IMR-90 (cell line): ENCODE measurements at regions not wholly inside any gene's neighbourhood (a gene's known extent, or its start where the extent isn't known, plus 50 kb on each side); places are given as distances from the start of the nearest gene placed in this dataset.

Experiments used
- ATAC-seq: fragments of 200-7000 bp; cut with Tn5 transposase; 2 replicates; pipeline ENCODE4 v1.9.1; 2020; ENCODE audit warnings: low read depth, mild to moderate bottlenecking, moderate library complexity
- BruUV-seq: library from RNA; stranded (reverse); fragments of 400-500 nt; replicated peaks from 2 replicates; lab custom pipeline; 2021; lab: Mats Ljungman, UMichigan
- CTCF ChIA-PET: fragments of 300-600 bp; formaldehyde crosslinking; extraction: SDS; loops from one replicate; lab custom pipeline; 2021; ENCODE audit warnings: antibody characterized with exemption; lab: Yijun Ruan, JAX
- POLR2A ChIA-PET: fragments of 300-600 bp; sonication (Branson Sonifier 250); formaldehyde crosslinking; loops from one replicate; lab custom pipeline; 2022; ENCODE audit warnings: antibody characterized with exemption; ENCODE audit not compliant: unreplicated experiment; lab: Charles Lee
- DNase-seq: peaks from one replicate; pipeline ENCODE4 v3.0.0; 2013
- H2AFZ ChIP-seq: replicated peaks from 2 replicates; pipeline ENCODE3; 2013; ENCODE audit warnings: low read length, mild to moderate bottlenecking; ENCODE audit not compliant: poor library complexity
- H2AK5ac ChIP-seq: 2 replicates; pipeline ENCODE4 v1.6.1; 2013; ENCODE audit warnings: low read depth, low read length, inconsistent platforms
- H2AK9ac ChIP-seq: replicated peaks from 2 replicates; pipeline ENCODE3; 2013; ENCODE audit warnings: mild to moderate bottlenecking, low read depth, low read length, moderate library complexity; ENCODE audit not compliant: poor library complexity
- H2BK120ac ChIP-seq: 2 replicates; pipeline ENCODE4 v1.6.1; 2013; ENCODE audit warnings: low read depth, low read length, inconsistent platforms
- H2BK15ac ChIP-seq: 3 replicates; pipeline ENCODE4 v1.6.1; 2013; ENCODE audit warnings: low read depth, low read length, inconsistent platforms
- H2BK20ac ChIP-seq: 2 replicates; pipeline ENCODE4 v1.6.1; 2013; ENCODE audit warnings: low read depth, mild to moderate bottlenecking, inconsistent platforms, low read length, moderate library complexity
- H2BK5ac ChIP-seq: 2 replicates; pipeline ENCODE4 v1.6.1; 2013; ENCODE audit warnings: mild to moderate bottlenecking, low read depth, low read length, inconsistent platforms; ENCODE audit not compliant: poor library complexity, severe bottlenecking
- H3K14ac ChIP-seq: replicated peaks from 2 replicates; pipeline ENCODE4 v1.6.1; 2013; ENCODE audit warnings: low read depth, low read length, inconsistent platforms
- H3K18ac ChIP-seq: 2 replicates; pipeline ENCODE4 v1.6.1; 2013; ENCODE audit warnings: low read depth, low read length, control low read depth
- H3K23ac ChIP-seq: 2 replicates; pipeline ENCODE4 v1.6.1; 2013; ENCODE audit warnings: low read depth, low read length, inconsistent platforms
- H3K27ac ChIP-seq: 2 replicates; pipeline ENCODE4 v1.5.1; 2013; ENCODE audit warnings: mild to moderate bottlenecking, control low read depth, low read length; ENCODE audit not compliant: insufficient read depth
- H3K27me3 ChIP-seq: 2 replicates; pipeline ENCODE4 v1.6.1; 2013; ENCODE audit warnings: low read length; ENCODE audit not compliant: control insufficient read depth, insufficient read depth
- H3K36me3 ChIP-seq: 2 replicates; pipeline ENCODE4 v1.6.1; 2013; ENCODE audit warnings: low read length, mixed read lengths; ENCODE audit not compliant: control insufficient read depth, insufficient read depth
- H3K4ac ChIP-seq: 2 replicates; pipeline ENCODE4 v1.6.1; 2013; ENCODE audit warnings: low read depth, low read length, inconsistent platforms
- H3K4me1 ChIP-seq: 2 replicates; pipeline ENCODE4 v1.6.1; 2013; ENCODE audit warnings: low read length, mixed read lengths; ENCODE audit not compliant: control insufficient read depth, insufficient read depth
- H3K4me2 ChIP-seq: 2 replicates; pipeline ENCODE4 v1.6.1; 2013; ENCODE audit warnings: low read depth, mild to moderate bottlenecking, control low read depth, low read length, moderate library complexity
- H3K4me3 ChIP-seq: 2 replicates; pipeline ENCODE4 v1.5.1; 2013; ENCODE audit warnings: low read depth, mild to moderate bottlenecking, control low read depth, low read length, moderate library complexity; ENCODE audit not compliant: insufficient read depth
- H3K56ac ChIP-seq: 2 replicates; pipeline ENCODE4 v1.6.1; 2013; ENCODE audit warnings: low read length, inconsistent platforms; ENCODE audit not compliant: insufficient read depth; ENCODE audit errors: extremely low read depth
- H3K79me1 ChIP-seq, 2 experiments: 2 replicates each; pipeline ENCODE4 v1.6.1; 2013; ENCODE audit warnings: low read length in 2 of 2, inconsistent platforms in 1 of 2, low read depth in 1 of 2
- H3K9ac ChIP-seq: 2 replicates; pipeline ENCODE4 v1.6.1; 2013; ENCODE audit warnings: low read depth, low read length, control low read depth
- H3K9me1 ChIP-seq: 2 replicates; pipeline ENCODE4 v1.6.1; 2013; ENCODE audit warnings: low read length, inconsistent platforms; ENCODE audit not compliant: insufficient read depth
- H3K9me3 ChIP-seq: 2 replicates; pipeline ENCODE4 v1.6.1; 2013; ENCODE audit warnings: low read length; ENCODE audit not compliant: control insufficient read depth, insufficient read depth
- H4K20me1 ChIP-seq: 2 replicates; pipeline ENCODE4 v1.6.1; 2013; ENCODE audit warnings: low read length, inconsistent platforms; ENCODE audit not compliant: insufficient read depth
- H4K5ac ChIP-seq: 2 replicates; pipeline ENCODE4 v1.6.1; 2013; ENCODE audit warnings: mild to moderate bottlenecking, low read depth, low read length, control low read depth
- H4K8ac ChIP-seq, 2 experiments: 2 replicates each; pipeline ENCODE4 v1.6.1; 2013; ENCODE audit warnings: low read depth in 2 of 2, low read length in 2 of 2, control low read depth in 1 of 2, inconsistent platforms in 1 of 2
- H4K91ac ChIP-seq: 2 replicates; pipeline ENCODE4 v1.6.1; 2013; ENCODE audit warnings: low read depth, low read length, inconsistent platforms; ENCODE audit not compliant: insufficient read depth
- BHLHE40 ChIP-seq: fragments of 150-350 bp; IDR thresholded peaks from 2 replicates; pipeline ENCODE4 v1.6.1; 2016; ENCODE audit warnings: mild to moderate bottlenecking, low read depth, low read length
- CEBPB ChIP-seq: IDR thresholded peaks from 2 replicates; pipeline ENCODE4 v1.6.1; 2012; ENCODE audit warnings: low read depth, low read length, improper control_type of control experiment
- CHD1 ChIP-seq: IDR thresholded peaks from 2 replicates; pipeline ENCODE4 v1.6.1; 2012; ENCODE audit warnings: low read depth, low read length, improper control_type of control experiment
- CTCF ChIP-seq: conservative IDR thresholded peaks from 2 replicates; pipeline ENCODE4 v1.5.1; 2012; ENCODE audit warnings: mild to moderate bottlenecking, low read depth, low read length, improper control_type of control experiment
- ELK1 ChIP-seq: fragments of 150-350 bp; IDR thresholded peaks from 2 replicates; pipeline ENCODE4 v1.6.1; 2016; ENCODE audit warnings: low read depth, mild to moderate bottlenecking, low read length, moderate library complexity, borderline replicate concordance
- MAZ ChIP-seq: IDR thresholded peaks from 2 replicates; pipeline ENCODE4 v1.6.1; 2012; ENCODE audit warnings: low read depth, mild to moderate bottlenecking, low read length, improper control_type of control experiment, moderate library complexity, borderline replicate concordance
- MXI1 ChIP-seq: IDR thresholded peaks from 2 replicates; pipeline ENCODE4 v1.6.1; 2012; ENCODE audit warnings: low read depth, mild to moderate bottlenecking, low read length, moderate library complexity, borderline replicate concordance
- NFE2L2 ChIP-seq: fragments of 150-350 bp; IDR thresholded peaks from 2 replicates; pipeline ENCODE4 v1.6.1; 2016; ENCODE audit warnings: low read depth, mild to moderate bottlenecking, low read length
- POLR2A ChIP-seq: IDR thresholded peaks from 2 replicates; pipeline ENCODE4 v1.6.1; 2012; ENCODE audit warnings: mild to moderate bottlenecking, low read depth, low read length
- RAD21 ChIP-seq: IDR thresholded peaks from 2 replicates; pipeline ENCODE4 v1.6.1; 2012; ENCODE audit warnings: low read length, improper control_type of control experiment
- RCOR1 ChIP-seq: IDR thresholded peaks from 2 replicates; pipeline ENCODE4 v1.6.1; 2012; ENCODE audit warnings: mild to moderate bottlenecking, low read length, improper control_type of control experiment; ENCODE audit not compliant: insufficient replicate concordance
- RFX5 ChIP-seq: IDR thresholded peaks from 2 replicates; pipeline ENCODE4 v1.8.0; 2012; ENCODE audit warnings: low read depth, mild to moderate bottlenecking, low read length, moderate library complexity
- SMC3 ChIP-seq: fragments of 150-350 bp; IDR thresholded peaks from 2 replicates; pipeline ENCODE4 v1.6.1; 2016; ENCODE audit warnings: low read depth, mild to moderate bottlenecking, antibody characterized with exemption, low read length, moderate library complexity
- USF2 ChIP-seq: fragments of 150-350 bp; IDR thresholded peaks from 2 replicates; pipeline ENCODE4 v1.6.1; 2017; ENCODE audit warnings: mild to moderate bottlenecking, antibody characterized with exemption, low read length, low read depth
- WGBS, 2 experiments: methylation state at CpG; one replicate each; pipeline versions ENCODE4 v1.1.5 to v1.1.7; 2013; ENCODE audit warnings: missing lambda C conversion rate in 2 of 2; ENCODE audit not compliant: insufficient read length in 1 of 2; ENCODE audit errors: extremely low coverage in 2 of 2; 5-methylcytosine and 5-hydroxymethylcytosine counted together
- dilution Hi-C: fragments of 300-500 bp; cut with HindIII; formaldehyde crosslinking; loops from one replicate; pipeline ENCODE4 v1.14.3; 2018; ENCODE audit warnings: low sequenced_read_pairs; ENCODE audit not compliant: unreplicated experiment
- in situ Hi-C: fragments of 300-500 bp; cut with MboI; formaldehyde crosslinking; loops from 3 replicates; pipeline ENCODE4 v1.14.3; 2019; ENCODE audit warnings: low sequenced_read_pairs, inconsistent platforms, mixed read lengths
- intact Hi-C: fragments of 100-400 bp; cut with micrococcal nuclease; formaldehyde crosslinking; loops from 2 replicates; pipeline ENCODE4 v1.10.0; 2022

- Histone ChIP-seq H3K4me1 (no peaks in the 10 kb centered on the region), H3K4ac (no peak overlapping the region), H3K79me1 (no peaks in the 10 kb centered on the region), H2BK15ac (no peak overlapping the region), H2BK120ac (no peak overlapping the region), H3K9me3 (no peaks in the 10 kb centered on the region), H3K4me3 (no peak overlapping the region), H4K91ac (no peak overlapping the region), H2AFZ (no peak overlapping the region), H3K4me2 (no peak overlapping the region), H3K23ac (no peak overlapping the region), H3K27ac (no peak overlapping the region), H4K8ac (no peak overlapping the region), H3K14ac (no peak overlapping the region), H3K56ac (no peak overlapping the region), H2BK5ac (no peak overlapping the region), H3K36me3 (no peaks in the 10 kb centered on the region), H2AK9ac (no peak overlapping the region), H3K9me1 (no peaks in the 10 kb centered on the region), H4K5ac (no peak overlapping the region), H2BK20ac (no peak overlapping the region), H3K9ac (no peak overlapping the region), H3K27me3 (no peaks in the 10 kb centered on the region), H2AK5ac (no peak overlapping the region), H4K20me1 (no peaks in the 10 kb centered on the region), H3K18ac (no peak overlapping the region)
- no CpG with 5 or more reads among the region's 1 CpG for WGBS, 2 experiments
- ChIA-PET POLR2A (no interaction called here), CTCF (no interaction called here)
- intact Hi-C loops (no loop called here), in situ Hi-C loops (no loop called here), dilution Hi-C loops (no loop called here)
- DNase-seq (no peak), ATAC-seq (no peak)
- TF ChIP-seq SMC3 (no peak), USF2 (no peak), RFX5 (no peak), POLR2A (no peak), CTCF (no peak), NFE2L2 (no peak), CEBPB (no peak), RAD21 (no peak), RCOR1 (no peak), BHLHE40 (no peak), CHD1 (no peak), ELK1 (no peak), MXI1 (no peak), MAZ (no peak)
- BruUV-seq, result no TSS peak
Observed at GRCh38 chr12:87117526-87117925, 861.3 kb upstream of the MGAT4C start.
